ENCODE measurements at regions not wholly inside any gene's neighbourhood (a gene's known extent, or its start where the extent isn't known, plus 50 kb on each side); places are given as distances from the start of the nearest gene placed in this dataset.
"Not testable (repeated sequence)": the region's sequence is repeated elsewhere in the genome, so short reads cannot be mapped to it uniquely, and the experiment has no call there.

DNA sequence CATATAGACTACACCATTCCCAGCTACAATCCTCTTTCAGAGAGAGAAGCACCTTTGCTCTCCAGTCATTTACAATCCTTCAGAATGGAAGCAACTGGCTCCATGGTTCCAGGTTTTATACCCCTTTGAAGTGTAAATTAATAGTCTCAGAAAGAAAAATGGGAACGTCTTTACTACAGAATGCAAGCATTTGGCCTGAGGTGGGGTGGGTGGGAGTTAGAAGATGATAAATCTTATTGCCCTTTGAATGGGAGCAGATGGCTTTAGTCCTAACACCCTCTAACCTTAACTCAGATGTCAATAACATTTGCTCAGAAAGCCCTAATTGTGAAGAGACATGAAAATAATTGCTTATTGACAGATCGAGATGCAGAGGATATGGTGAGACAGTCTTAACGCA, 84.2 kb upstream of the KCNMA1 start:
- Histone ChIP-seq H4K20me1 (ENCODE audit: insufficient read depth, low read length) (no peaks in the 10 kb centered on the region), H3K27ac (ENCODE audit: low read depth, low read length, poor library complexity, severe bottlenecking) (no peak overlapping the region), H3K4me2 (ENCODE audit: low read length) (no peak overlapping the region), H3K9me2 (ENCODE audit: low read depth, low read length) (no peaks in the 10 kb centered on the region), H3K36me3 (ENCODE audit: insufficient read depth, low read length) (no peaks in the 10 kb centered on the region), H3K9ac (ENCODE audit: low read length) (no peak overlapping the region), H2AFZ (ENCODE audit: low read length) (no peak overlapping the region), H3K79me2 (ENCODE audit: insufficient read depth, low read length) (no peaks in the 10 kb centered on the region), H3K4me3 (ENCODE audit: low read depth, low read length, poor library complexity, severe bottlenecking) (no peak overlapping the region), H3K9me3 (ENCODE audit: low read length) (no peaks in the 10 kb centered on the region), H3K4me1 (ENCODE audit: insufficient read depth, low read length, severe bottlenecking) (no peaks in the 10 kb centered on the region), H3K27me3 (ENCODE audit: insufficient read depth, low read length) (no peaks in the 10 kb centered on the region), H3F3A (ENCODE audit: insufficient read depth, low read length) (no peaks in the 10 kb centered on the region)
- TF ChIP-seq, protein P1, sequence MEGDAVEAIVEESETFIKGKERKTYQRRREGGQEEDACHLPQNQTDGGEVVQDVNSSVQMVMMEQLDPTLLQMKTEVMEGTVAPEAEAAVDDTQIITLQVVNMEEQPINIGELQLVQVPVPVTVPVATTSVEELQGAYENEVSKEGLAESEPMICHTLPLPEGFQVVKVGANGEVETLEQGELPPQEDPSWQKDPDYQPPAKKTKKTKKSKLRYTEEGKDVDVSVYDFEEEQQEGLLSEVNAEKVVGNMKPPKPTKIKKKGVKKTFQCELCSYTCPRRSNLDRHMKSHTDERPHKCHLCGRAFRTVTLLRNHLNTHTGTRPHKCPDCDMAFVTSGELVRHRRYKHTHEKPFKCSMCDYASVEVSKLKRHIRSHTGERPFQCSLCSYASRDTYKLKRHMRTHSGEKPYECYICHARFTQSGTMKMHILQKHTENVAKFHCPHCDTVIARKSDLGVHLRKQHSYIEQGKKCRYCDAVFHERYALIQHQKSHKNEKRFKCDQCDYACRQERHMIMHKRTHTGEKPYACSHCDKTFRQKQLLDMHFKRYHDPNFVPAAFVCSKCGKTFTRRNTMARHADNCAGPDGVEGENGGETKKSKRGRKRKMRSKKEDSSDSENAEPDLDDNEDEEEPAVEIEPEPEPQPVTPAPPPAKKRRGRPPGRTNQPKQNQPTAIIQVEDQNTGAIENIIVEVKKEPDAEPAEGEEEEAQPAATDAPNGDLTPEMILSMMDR (IDR thresholded peaks at IDR 0.05; ENCODE audit: low read length): no peak
- TF ChIP-seq EZH2 (IDR thresholded peaks at IDR 0.05; ENCODE audit: borderline replicate concordance, low read length): no peak

DNA sequence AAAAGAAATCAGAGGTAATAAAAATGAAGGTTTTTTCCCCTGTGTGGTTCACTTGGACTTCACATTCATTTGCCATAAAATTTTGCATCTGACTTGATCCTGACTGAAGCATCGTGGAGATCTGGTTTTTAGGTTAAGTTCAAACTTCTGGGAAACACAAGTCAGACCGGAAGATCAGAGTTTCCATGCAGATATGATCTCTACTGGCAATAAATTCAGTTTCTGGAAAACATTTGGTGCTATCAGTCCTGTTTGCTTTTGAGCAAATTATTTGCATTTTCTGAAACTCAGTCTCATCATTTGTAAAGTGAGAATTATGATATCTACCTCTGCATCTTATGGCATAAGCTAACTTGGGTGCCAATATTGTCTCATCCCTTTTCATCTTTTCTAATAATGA, 81.3 kb upstream of the KCNMA1 start:
- TF ChIP-seq, protein P1 (IDR thresholded peaks at IDR 0.05; ENCODE audit: low read length): no peak
- no peak for TF ChIP-seq EZH2 (IDR thresholded peaks at IDR 0.05; ENCODE audit: borderline replicate concordance, low read length)
- Histone ChIP-seq H3K4me1 (ENCODE audit: insufficient read depth, low read length, severe bottlenecking) (no peaks in the 10 kb centered on the region), H3K27me3 (ENCODE audit: insufficient read depth, low read length) (no peaks in the 10 kb centered on the region), H4K20me1 (ENCODE audit: insufficient read depth, low read length) (no peaks in the 10 kb centered on the region), H3K9me3 (ENCODE audit: low read length) (no peaks in the 10 kb centered on the region), H3K27ac (ENCODE audit: low read depth, low read length, poor library complexity, severe bottlenecking) (no peak overlapping the region), H3K4me2 (ENCODE audit: low read length) (no peak overlapping the region), H3F3A (ENCODE audit: insufficient read depth, low read length) (no peaks in the 10 kb centered on the region), H2AFZ (ENCODE audit: low read length) (no peak overlapping the region), H3K4me3 (ENCODE audit: low read depth, low read length, poor library complexity, severe bottlenecking) (no peak overlapping the region), H3K9me2 (ENCODE audit: low read depth, low read length) (no peaks in the 10 kb centered on the region), H3K36me3 (ENCODE audit: insufficient read depth, low read length) (no peaks in the 10 kb centered on the region), H3K9ac (ENCODE audit: low read length) (no peak overlapping the region), H3K79me2 (ENCODE audit: insufficient read depth, low read length) (no peaks in the 10 kb centered on the region)

DNA sequence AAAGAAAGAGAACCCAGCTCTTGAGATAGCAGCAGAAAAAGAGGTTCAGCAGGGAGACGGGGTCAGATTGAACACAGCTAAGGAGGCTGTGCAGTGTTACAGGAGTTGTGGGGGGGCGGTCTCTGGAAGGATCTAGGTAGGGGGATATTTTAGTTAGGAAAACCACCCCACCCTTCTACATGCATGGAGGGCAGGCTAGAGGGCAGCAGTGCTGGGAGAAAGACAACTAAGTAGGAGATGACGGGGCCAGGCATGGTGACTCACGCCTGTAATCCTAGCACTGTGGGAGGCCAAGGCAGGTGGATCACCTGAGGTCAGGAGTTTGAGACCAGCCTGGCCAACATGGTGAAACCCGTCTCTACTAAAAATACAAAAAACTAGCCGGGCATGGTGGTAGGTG, 80.7 kb upstream of the KCNMA1 start:
- not testable (repeated sequence) for H3K9me3 ChIP-seq (ENCODE audit: low read length); H3K36me3 ChIP-seq (ENCODE audit: insufficient read depth, low read length); H4K20me1 ChIP-seq (ENCODE audit: insufficient read depth, low read length); H3K4me3 ChIP-seq (ENCODE audit: low read depth, low read length, poor library complexity, severe bottlenecking); H3K79me2 ChIP-seq (ENCODE audit: insufficient read depth, low read length); H3K9ac ChIP-seq (ENCODE audit: low read length); H3F3A ChIP-seq (ENCODE audit: insufficient read depth, low read length); H3K9me2 ChIP-seq (ENCODE audit: low read depth, low read length); H2AFZ ChIP-seq (ENCODE audit: low read length); H3K27ac ChIP-seq (ENCODE audit: low read depth, low read length, poor library complexity, severe bottlenecking); H3K4me2 ChIP-seq (ENCODE audit: low read length); H3K27me3 ChIP-seq (ENCODE audit: insufficient read depth, low read length); H3K4me1 ChIP-seq (ENCODE audit: insufficient read depth, low read length, severe bottlenecking)

- Histone ChIP-seq H3K9ac (ENCODE audit: low read length) (no peak overlapping the region), H3K36me3 (ENCODE audit: insufficient read depth, low read length) (no peaks in the 10 kb centered on the region), H2AFZ (ENCODE audit: low read length) (no peak overlapping the region), H3K27ac (ENCODE audit: low read depth, low read length, poor library complexity, severe bottlenecking) (no peak overlapping the region), H3K9me3 (ENCODE audit: low read length) (no peaks in the 10 kb centered on the region), H4K20me1 (ENCODE audit: insufficient read depth, low read length) (no peaks in the 10 kb centered on the region), H3K79me2 (ENCODE audit: insufficient read depth, low read length) (no peaks in the 10 kb centered on the region), H3K4me1 (ENCODE audit: insufficient read depth, low read length, severe bottlenecking) (no peaks in the 10 kb centered on the region), H3K4me2 (ENCODE audit: low read length) (no peak overlapping the region), H3F3A (ENCODE audit: insufficient read depth, low read length) (no peaks in the 10 kb centered on the region), H3K4me3 (ENCODE audit: low read depth, low read length, poor library complexity, severe bottlenecking) (no peak overlapping the region), H3K27me3 (ENCODE audit: insufficient read depth, low read length) (no peaks in the 10 kb centered on the region), H3K9me2 (ENCODE audit: low read depth, low read length) (no peaks in the 10 kb centered on the region)
- TF ChIP-seq, protein P1 (IDR thresholded peaks at IDR 0.05; ENCODE audit: low read length): no peak
- no peak for TF ChIP-seq EZH2 (IDR thresholded peaks at IDR 0.05; ENCODE audit: borderline replicate concordance, low read length)
Observed at GRCh38 chr10:77717336-77717735, 79.7 kb upstream of the KCNMA1 start.

Data from OCI-LY1 (cell line).